ENCODE measurements at regions not wholly inside any gene's neighbourhood (a gene's known extent, or its start where the extent isn't known, plus 50 kb on each side); places are given as distances from the start of the nearest gene placed in this dataset.

DNA sequence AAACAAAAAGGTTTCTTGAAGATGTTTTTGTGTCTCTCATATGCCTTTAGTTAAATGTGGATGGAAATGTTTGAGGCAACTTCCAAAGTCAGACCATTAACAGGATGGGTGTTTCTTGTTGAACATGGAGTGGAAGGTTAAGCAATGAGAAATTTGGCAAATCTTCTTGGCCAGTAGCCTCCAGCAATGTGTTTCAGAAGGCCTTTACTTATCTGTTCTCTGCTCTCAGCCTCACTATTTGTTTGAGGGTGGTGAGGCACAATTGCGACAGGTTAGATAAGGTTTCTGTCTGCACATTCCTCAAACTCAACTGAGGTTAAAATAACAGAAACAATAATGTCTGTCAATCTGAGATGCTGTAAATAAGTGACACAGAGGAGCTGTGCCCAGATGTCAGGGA lies 1019.0 kb downstream of the DIAPH3 start:
- DNase-seq = no peak
- TF ChIP-seq, protein P1, sequence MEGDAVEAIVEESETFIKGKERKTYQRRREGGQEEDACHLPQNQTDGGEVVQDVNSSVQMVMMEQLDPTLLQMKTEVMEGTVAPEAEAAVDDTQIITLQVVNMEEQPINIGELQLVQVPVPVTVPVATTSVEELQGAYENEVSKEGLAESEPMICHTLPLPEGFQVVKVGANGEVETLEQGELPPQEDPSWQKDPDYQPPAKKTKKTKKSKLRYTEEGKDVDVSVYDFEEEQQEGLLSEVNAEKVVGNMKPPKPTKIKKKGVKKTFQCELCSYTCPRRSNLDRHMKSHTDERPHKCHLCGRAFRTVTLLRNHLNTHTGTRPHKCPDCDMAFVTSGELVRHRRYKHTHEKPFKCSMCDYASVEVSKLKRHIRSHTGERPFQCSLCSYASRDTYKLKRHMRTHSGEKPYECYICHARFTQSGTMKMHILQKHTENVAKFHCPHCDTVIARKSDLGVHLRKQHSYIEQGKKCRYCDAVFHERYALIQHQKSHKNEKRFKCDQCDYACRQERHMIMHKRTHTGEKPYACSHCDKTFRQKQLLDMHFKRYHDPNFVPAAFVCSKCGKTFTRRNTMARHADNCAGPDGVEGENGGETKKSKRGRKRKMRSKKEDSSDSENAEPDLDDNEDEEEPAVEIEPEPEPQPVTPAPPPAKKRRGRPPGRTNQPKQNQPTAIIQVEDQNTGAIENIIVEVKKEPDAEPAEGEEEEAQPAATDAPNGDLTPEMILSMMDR (IDR thresholded peaks at IDR 0.05; ENCODE audit: low read depth, low read length) = no peak
- Histone ChIP-seq H3K4me1 (no peaks in the 10 kb centered on the region; the same call in 1 of the 2 replicates), H3K36me3 (no peaks in the 10 kb centered on the region), H3K27me3 (no peaks in the 10 kb centered on the region), H3K4me3 (ENCODE audit: low read depth, low read length) (no peak overlapping the region), H3K9me3 (no peaks in the 10 kb centered on the region)

DNA sequence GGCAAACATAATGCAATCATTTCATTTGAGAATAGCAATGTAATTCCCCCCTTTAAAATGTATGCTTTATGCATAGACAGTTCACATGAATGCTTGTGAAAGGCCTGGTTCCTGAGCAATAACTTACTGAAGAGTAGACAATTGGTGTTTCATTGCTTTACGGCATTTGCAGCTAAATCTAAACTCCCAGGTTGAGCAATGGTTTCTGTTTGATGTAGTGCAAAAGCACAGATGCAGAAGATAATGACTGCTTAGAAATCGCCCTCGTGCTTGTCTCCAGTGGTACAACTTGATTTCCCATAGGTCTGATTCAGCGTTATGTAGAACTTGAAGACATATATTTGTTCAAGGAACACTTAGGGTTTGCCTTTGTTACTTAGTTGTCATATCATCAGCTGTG lies 1018.3 kb downstream of the DIAPH3 start:
- no peak for DNase-seq
- H3K36me3 ChIP-seq = no peaks in the 10 kb centered on the region
- TF ChIP-seq, protein P1 (IDR thresholded peaks at IDR 0.05; ENCODE audit: low read depth, low read length) = no peak
- no peaks in the 10 kb centered on the region; the same call in 1 of the 2 replicates for H3K4me1 ChIP-seq
- H3K27me3 ChIP-seq = no peaks in the 10 kb centered on the region
- no peaks in the 10 kb centered on the region for H3K9me3 ChIP-seq
- no peak overlapping the region for H3K4me3 ChIP-seq (ENCODE audit: low read depth, low read length)

DNA sequence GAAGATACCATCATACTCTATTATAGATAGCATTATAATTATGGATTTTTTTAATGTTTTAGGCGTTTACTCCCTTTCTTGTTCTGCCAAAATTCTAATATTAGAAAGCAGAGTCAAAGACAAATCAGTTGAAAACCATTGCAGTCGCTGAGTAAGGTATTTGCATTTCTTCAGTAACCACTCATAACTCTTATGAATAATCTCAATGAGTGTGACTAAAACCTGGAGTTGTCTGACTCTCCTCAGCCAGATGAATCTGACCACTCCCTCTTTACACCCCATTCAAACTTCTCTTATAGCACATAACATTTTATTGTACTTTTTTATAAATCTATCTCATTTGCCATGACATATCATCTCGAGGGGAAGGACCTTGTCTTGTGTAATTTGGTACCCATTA lies 1006.5 kb downstream of the DIAPH3 start:
- Histone ChIP-seq H3K36me3 (no peaks in the 10 kb centered on the region), H3K9me3 (no peaks in the 10 kb centered on the region; the same call in 1 of the 2 replicates), H3K4me3 (ENCODE audit: low read depth, low read length) (no peak overlapping the region), H3K4me1 (no peaks in the 10 kb centered on the region), H3K27me3 (no peaks in the 10 kb centered on the region)
- TF ChIP-seq, protein P1 (IDR thresholded peaks at IDR 0.05; ENCODE audit: low read depth, low read length) = no peak
- no peak for DNase-seq

DNA sequence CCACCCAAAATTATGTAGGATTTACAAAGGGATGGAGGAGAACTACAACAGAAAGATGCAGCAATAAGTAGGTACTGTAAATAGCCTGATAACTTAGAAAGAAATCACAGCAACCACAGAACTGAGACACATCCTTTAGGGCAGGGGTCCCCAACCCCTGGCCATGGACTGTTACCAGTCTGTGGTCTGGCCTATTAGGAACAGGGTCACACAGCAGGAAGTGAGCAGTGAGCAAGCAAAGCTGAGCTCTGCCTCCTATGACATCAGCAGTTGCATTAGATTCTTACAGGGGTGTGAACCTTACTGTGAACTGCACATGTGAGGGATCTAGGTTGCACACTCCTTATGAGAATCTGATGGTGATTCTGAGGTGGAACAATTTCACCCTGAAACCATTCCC lies 997.6 kb downstream of the DIAPH3 start:
- TF ChIP-seq, protein P1 (IDR thresholded peaks at IDR 0.05; ENCODE audit: low read depth, low read length) = no peak
- DNase-seq = no peak

DNA sequence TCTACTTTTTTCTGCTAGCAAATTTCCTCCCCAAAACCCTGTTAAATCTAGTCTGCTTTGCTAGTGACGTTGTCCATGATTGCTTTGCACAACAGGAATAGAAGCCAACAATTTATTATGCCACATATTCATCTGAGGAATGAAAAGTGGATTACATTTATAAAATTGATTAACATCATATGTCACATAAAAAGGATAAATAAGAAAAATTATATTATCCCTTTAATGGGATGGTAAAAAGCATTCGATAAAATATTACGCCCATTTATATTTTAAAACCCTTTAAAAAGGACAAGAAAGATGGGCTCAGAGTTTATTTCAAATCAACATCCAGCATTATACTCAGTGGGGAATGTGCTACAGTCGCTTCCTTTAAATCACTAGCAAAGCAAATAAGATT lies 991.7 kb downstream of the DIAPH3 start:
- peaks cover 3% of the 10 kb centered on the region; the same call in 1 of the 2 replicates for H3K4me1 ChIP-seq
- TF ChIP-seq, protein P1 (IDR thresholded peaks at IDR 0.05; ENCODE audit: low read depth, low read length) = no peak
- no peak overlapping the region for H3K4me3 ChIP-seq (ENCODE audit: low read depth, low read length)
- no peaks in the 10 kb centered on the region for H3K27me3 ChIP-seq
- no peaks in the 10 kb centered on the region for H3K36me3 ChIP-seq
- no peaks in the 10 kb centered on the region for H3K9me3 ChIP-seq
- no peak for DNase-seq

More for the DNA sequence above, 997.6 kb downstream of the DIAPH3 start:
- no peaks in the 10 kb centered on the region for H3K27me3 ChIP-seq
- no peak overlapping the region for H3K4me3 ChIP-seq (ENCODE audit: low read depth, low read length)
- H3K9me3 ChIP-seq = no peaks in the 10 kb centered on the region; the same call in 1 of the 2 replicates
- H3K4me1 ChIP-seq = peaks cover 3% of the 10 kb centered on the region; the same call in 1 of the 2 replicates
- H3K36me3 ChIP-seq = no peaks in the 10 kb centered on the region

DNA sequence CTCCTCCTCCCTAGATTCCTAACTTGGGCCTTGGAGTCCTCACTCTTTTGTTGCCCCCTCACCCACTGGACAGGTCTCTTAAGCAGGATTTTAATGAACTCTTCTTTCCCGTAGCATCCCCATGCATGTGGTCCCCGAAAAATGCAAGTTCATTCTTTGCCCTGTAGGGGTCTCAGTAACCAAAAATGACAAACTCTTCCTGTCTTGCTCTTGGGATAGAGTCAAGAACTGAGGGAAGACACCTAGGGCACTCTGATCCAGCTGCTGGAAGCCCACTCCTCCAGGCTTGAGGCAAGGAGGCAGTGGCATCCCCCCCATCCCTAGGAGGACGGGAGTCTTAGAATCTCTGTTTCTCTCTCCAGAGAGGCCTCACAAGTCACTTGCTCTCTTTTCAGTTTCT lies 987.0 kb downstream of the DIAPH3 start:
- no peaks in the 10 kb centered on the region for H3K36me3 ChIP-seq
- H3K9me3 ChIP-seq = no peaks in the 10 kb centered on the region
- TF ChIP-seq, protein P1 (IDR thresholded peaks at IDR 0.05; ENCODE audit: low read depth, low read length) = peak; percentile 51
- no peaks in the 10 kb centered on the region for H3K27me3 ChIP-seq
- DNase-seq = no peak
- no peaks in the 10 kb centered on the region for H3K4me1 ChIP-seq
- H3K4me3 ChIP-seq (ENCODE audit: low read depth, low read length) = no peak overlapping the region

All from BE2C (cell line).